Duodenal mucosa (tissue), 2 donors: ENCODE measurements at regions not wholly inside any gene's neighbourhood (a gene's known extent, or its start where the extent isn't known, plus 50 kb on each side); places are given as distances from the start of the nearest gene placed in this dataset.
"Not testable (repeated sequence)": the region's sequence is repeated elsewhere in the genome, so short reads cannot be mapped to it uniquely, and the experiment has no call there.

Experiments used
- H3K27ac ChIP-seq: one replicate; pipeline ENCODE4 v1.7.0; 2013; ENCODE audit warnings: low read depth, low read length
- H3K27me3 ChIP-seq, 2 donors: one replicate each; pipeline ENCODE4 v1.7.0; 2013; ENCODE audit warnings: low read length in 2 of 2, control low read depth in 1 of 2; ENCODE audit not compliant: insufficient read depth in 2 of 2, control insufficient read depth in 1 of 2
- H3K36me3 ChIP-seq, 2 donors: one replicate each; pipeline ENCODE4 v1.7.0; 2013; ENCODE audit warnings: low read length in 2 of 2, control low read depth in 1 of 2; ENCODE audit not compliant: insufficient read depth in 2 of 2, control insufficient read depth in 1 of 2
- H3K4me1 ChIP-seq, 2 donors: one replicate each; pipeline ENCODE4 v1.7.0; 2013; ENCODE audit warnings: low read length in 2 of 2, control low read depth in 1 of 2; ENCODE audit not compliant: insufficient read depth in 2 of 2, control insufficient read depth in 1 of 2
- H3K4me3 ChIP-seq, 2 donors: one replicate each; pipeline ENCODE4 v1.7.0; 2013; ENCODE audit warnings: low read length in 2 of 2, low read depth in 1 of 2
- H3K9ac ChIP-seq, 2 donors: one replicate each; pipeline ENCODE4 v1.7.0; 2013; ENCODE audit warnings: low read length in 2 of 2, low read depth in 1 of 2
- H3K9me3 ChIP-seq, 2 donors: one replicate each; pipeline ENCODE4 v1.7.0; 2013; ENCODE audit warnings: low read length in 2 of 2, control low read depth in 1 of 2; ENCODE audit not compliant: control insufficient read depth in 1 of 2

GRCh38 chr15:47108800-47109199 is 608.5 kb upstream of the SEMA6D start:
- not testable (repeated sequence) for H3K9me3 ChIP-seq, H3K4me1 ChIP-seq, H3K27ac ChIP-seq, H3K4me3 ChIP-seq, H3K27me3 ChIP-seq, H3K36me3 ChIP-seq, H3K9ac ChIP-seq

GRCh38 chr15:47116698-47117097 is 600.6 kb upstream of the SEMA6D start:
- H3K36me3 ChIP-seq = no peaks in the 10 kb centered on the region
- H3K4me1 ChIP-seq = no peaks in the 10 kb centered on the region
- no peak overlapping the region for H3K9ac ChIP-seq
- H3K27ac ChIP-seq = no peak overlapping the region
- peaks cover 0 to 6% of the 10 kb centered on the region in 2 donors for H3K9me3 ChIP-seq
- H3K4me3 ChIP-seq = no peak overlapping the region
- H3K27me3 ChIP-seq = no peaks in the 10 kb centered on the region

GRCh38 chr15:47119349-47119748 is 598.0 kb upstream of the SEMA6D start:
- Histone ChIP-seq H3K36me3 (no peaks in the 10 kb centered on the region), H3K27ac (no peak overlapping the region), H3K4me1 (no peaks in the 10 kb centered on the region), H3K9ac (no peak overlapping the region), H3K4me3 (no peak overlapping the region), H3K9me3 (peaks cover 0 to 6% of the 10 kb centered on the region in 2 donors), H3K27me3 (no peaks in the 10 kb centered on the region)

GRCh38 chr15:47124430-47125102 is 592.7 kb upstream of the SEMA6D start:
- H3K36me3 ChIP-seq = no peaks in the 10 kb centered on the region
- H3K4me1 ChIP-seq = no peaks in the 10 kb centered on the region
- H3K9me3 ChIP-seq = peaks cover 0 to 2% of the 10 kb centered on the region in 2 donors
- H3K9ac ChIP-seq = no peak overlapping the region
- H3K4me3 ChIP-seq = no peak overlapping the region
- no peaks in the 10 kb centered on the region for H3K27me3 ChIP-seq
- no peak overlapping the region for H3K27ac ChIP-seq

- Histone ChIP-seq H3K9ac (no peak overlapping the region), H3K4me1 (no peaks in the 10 kb centered on the region), H3K36me3 (no peaks in the 10 kb centered on the region)
Measured at GRCh38 chr15:47129033-47129432, 588.3 kb upstream of the SEMA6D start.

GRCh38 chr15:47131450-47131849 is 585.9 kb upstream of the SEMA6D start:
- H3K27ac ChIP-seq, H3K9me3 ChIP-seq, H3K4me3 ChIP-seq: not testable (repeated sequence)

More at GRCh38 chr15:47129033-47129432, 588.3 kb upstream of the SEMA6D start:
- no peaks in the 10 kb centered on the region for H3K9me3 ChIP-seq
- H3K4me3 ChIP-seq = no peak overlapping the region
- H3K27me3 ChIP-seq = no peaks in the 10 kb centered on the region
- H3K27ac ChIP-seq = no peak overlapping the region

GRCh38 chr15:47135267-47135666 is 582.0 kb upstream of the SEMA6D start:
- Histone ChIP-seq H3K36me3 (no peaks in the 10 kb centered on the region), H3K4me3 (no peak overlapping the region), H3K4me1 (no peaks in the 10 kb centered on the region), H3K27me3 (no peaks in the 10 kb centered on the region), H3K9me3 (no peaks in the 10 kb centered on the region), H3K27ac (no peak overlapping the region), H3K9ac (no peak overlapping the region)

More at GRCh38 chr15:47131450-47131849, 585.9 kb upstream of the SEMA6D start:
- H3K36me3 ChIP-seq, H3K9ac ChIP-seq, H3K27me3 ChIP-seq, H3K4me1 ChIP-seq: not testable (repeated sequence)

GRCh38 chr15:47136236-47136635 is 581.1 kb upstream of the SEMA6D start:
- no peak overlapping the region for H3K27ac ChIP-seq
- H3K9me3 ChIP-seq = no peaks in the 10 kb centered on the region
- H3K4me3 ChIP-seq = no peak overlapping the region
- H3K27me3 ChIP-seq = no peaks in the 10 kb centered on the region
- no peak overlapping the region for H3K9ac ChIP-seq
- no peaks in the 10 kb centered on the region for H3K4me1 ChIP-seq
- H3K36me3 ChIP-seq = no peaks in the 10 kb centered on the region

GRCh38 chr15:47139965-47140364 is 577.3 kb upstream of the SEMA6D start:
- Histone ChIP-seq H3K27me3 (no peaks in the 10 kb centered on the region), H3K9me3 (no peaks in the 10 kb centered on the region)

GRCh38 chr15:47157827-47158226 is 559.5 kb upstream of the SEMA6D start:
- Histone ChIP-seq H3K4me3 (no peak overlapping the region), H3K27me3 (no peaks in the 10 kb centered on the region), H3K9ac (no peak overlapping the region)

More at GRCh38 chr15:47139965-47140364, 577.3 kb upstream of the SEMA6D start:
- H3K27ac ChIP-seq = no peak overlapping the region
- no peak overlapping the region for H3K4me3 ChIP-seq
- no peaks in the 10 kb centered on the region for H3K4me1 ChIP-seq
- H3K9ac ChIP-seq = no peak overlapping the region
- no peaks in the 10 kb centered on the region for H3K36me3 ChIP-seq

More at GRCh38 chr15:47157827-47158226, 559.5 kb upstream of the SEMA6D start:
- H3K9me3 ChIP-seq = no peaks in the 10 kb centered on the region
- H3K36me3 ChIP-seq = no peaks in the 10 kb centered on the region
- no peak overlapping the region for H3K27ac ChIP-seq
- H3K4me1 ChIP-seq = no peaks in the 10 kb centered on the region
